DOHH2 (cell line): ENCODE measurements at regions not wholly inside any gene's neighbourhood (a gene's known extent, or its start where the extent isn't known, plus 50 kb on each side); places are given as distances from the start of the nearest gene placed in this dataset.

Source experiments
- H3F3A ChIP-seq: fragments of 200-600 bp; sonication (generic), shearing (Covaris generic); 2 replicates; pipeline ENCODE4 v1.6.0; 2016; ENCODE audit warnings: antibody characterized with exemption, mild to moderate bottlenecking; ENCODE audit not compliant: control insufficient read depth, insufficient read depth
- H3K27ac ChIP-seq: fragments of 200-600 bp; sonication (generic); 2 replicates; pipeline ENCODE4 v1.5.1; 2014; ENCODE audit warnings: low read depth, mild to moderate bottlenecking, low read length, moderate library complexity
- H3K27me3 ChIP-seq: fragments of 200-600 bp; sonication (generic); 2 replicates; pipeline ENCODE4 v1.6.1; 2014; ENCODE audit warnings: mild to moderate bottlenecking, low read length, mixed read lengths; ENCODE audit not compliant: control insufficient read depth
- H3K36me3 ChIP-seq: fragments of 200-600 bp; sonication (generic); 2 replicates; pipeline ENCODE4 v1.6.1; 2014; ENCODE audit warnings: mild to moderate bottlenecking, low read length, moderate library complexity, mixed read lengths; ENCODE audit not compliant: control insufficient read depth
- H3K4me1 ChIP-seq: fragments of 200-600 bp; sonication (generic); 2 replicates; pipeline ENCODE4 v1.6.1; 2014; ENCODE audit warnings: mild to moderate bottlenecking, low read length, mixed read lengths; ENCODE audit not compliant: control insufficient read depth
- H3K4me2 ChIP-seq: fragments of 200-600 bp; sonication (generic); 2 replicates; pipeline ENCODE4 v1.6.0; 2014; ENCODE audit warnings: mild to moderate bottlenecking, low read length, moderate library complexity
- H3K4me3 ChIP-seq: fragments of 200-600 bp; sonication (generic); 2 replicates; pipeline ENCODE4 v1.5.1; 2014; ENCODE audit warnings: mild to moderate bottlenecking, low read length, mixed read lengths
- H3K79me2 ChIP-seq: fragments of 200-600 bp; sonication (generic); 2 replicates; pipeline ENCODE4 v1.6.1; 2014; ENCODE audit warnings: mild to moderate bottlenecking, low read length, mixed read lengths; ENCODE audit not compliant: control insufficient read depth
- H3K9me2 ChIP-seq: fragments of 200-600 bp; sonication (generic); replicated peaks from 2 replicates; pipeline ENCODE4 v1.6.1; 2014; ENCODE audit warnings: mild to moderate bottlenecking, low read length, mixed read lengths; ENCODE audit not compliant: control insufficient read depth
- H3K9me3 ChIP-seq: fragments of 200-600 bp; sonication (generic); 2 replicates; pipeline ENCODE4 v1.6.1; 2014; ENCODE audit warnings: antibody characterized with exemption, low read length, mixed read lengths; ENCODE audit not compliant: control insufficient read depth, insufficient read depth
- H4K20me1 ChIP-seq: fragments of 200-600 bp; sonication (generic); 2 replicates; pipeline ENCODE4 v1.6.0; 2014; ENCODE audit warnings: low read depth, mild to moderate bottlenecking, antibody characterized with exemption, low read length, moderate library complexity; ENCODE audit not compliant: control insufficient read depth, insufficient read depth
- CTCF ChIP-seq: fragments of 200-600 bp; sonication (generic); IDR thresholded peaks from one replicate; pipeline ENCODE4 v1.5.1; 2014; ENCODE audit warnings: antibody characterized with exemption, mild to moderate bottlenecking, low read depth, low read length; ENCODE audit not compliant: poor library complexity, severe bottlenecking
- EZH2phosphoT487 ChIP-seq: fragments of 200-600 bp; sonication (generic); IDR thresholded peaks from 2 replicates; pipeline ENCODE4 v1.6.1; 2017; ENCODE audit warnings: borderline replicate concordance, mild to moderate bottlenecking, antibody characterized with exemption, low read length, moderate library complexity, mixed read lengths

GRCh38 chr2:175688243-175688642 lies 313.8 kb downstream of the LNPK start:
- Histone ChIP-seq H4K20me1 (no peaks in the 10 kb centered on the region), H3K27me3 (peaks cover 5% of the 10 kb centered on the region), H3F3A (no peaks in the 10 kb centered on the region), H3K9me3 (no peaks in the 10 kb centered on the region), H3K4me2 (no peak overlapping the region), H3K4me3 (no peak overlapping the region), H3K27ac (no peak overlapping the region), H3K79me2 (no peaks in the 10 kb centered on the region), H3K36me3 (no peaks in the 10 kb centered on the region), H3K9me2 (no peaks in the 10 kb centered on the region), H3K4me1 (no peaks in the 10 kb centered on the region)
- TF ChIP-seq EZH2phosphoT487 (no peak), CTCF (no peak)

GRCh38 chr2:175687465-175687864 lies 314.6 kb downstream of the LNPK start:
- H3K9me3 ChIP-seq, result no peaks in the 10 kb centered on the region
- no peak overlapping the region for H3K4me2 ChIP-seq
- H3F3A ChIP-seq, result no peaks in the 10 kb centered on the region
- H3K4me1 ChIP-seq, result no peaks in the 10 kb centered on the region
- H3K79me2 ChIP-seq, result no peaks in the 10 kb centered on the region
- TF ChIP-seq EZH2phosphoT487 (no peak), CTCF (no peak)
- no peak overlapping the region for H3K27ac ChIP-seq
- no peaks in the 10 kb centered on the region for H3K36me3 ChIP-seq
- no peaks in the 10 kb centered on the region for H4K20me1 ChIP-seq
- H3K27me3 ChIP-seq, result peaks cover 5% of the 10 kb centered on the region
- H3K4me3 ChIP-seq, result no peak overlapping the region
- no peaks in the 10 kb centered on the region for H3K9me2 ChIP-seq

GRCh38 chr2:175686002-175686401 lies 316.1 kb downstream of the LNPK start:
- H3K4me3 ChIP-seq, result no peak overlapping the region
- H3K27me3 ChIP-seq, result peaks cover 5% of the 10 kb centered on the region
- H3K9me2 ChIP-seq, result no peaks in the 10 kb centered on the region
- H3K4me2 ChIP-seq, result no peak overlapping the region
- H3K36me3 ChIP-seq, result no peaks in the 10 kb centered on the region
- H3K9me3 ChIP-seq, result no peaks in the 10 kb centered on the region
- no peak for TF ChIP-seq EZH2phosphoT487
- TF ChIP-seq CTCF, result no peak
- H3K79me2 ChIP-seq, result no peaks in the 10 kb centered on the region
- no peaks in the 10 kb centered on the region for H4K20me1 ChIP-seq
- H3K4me1 ChIP-seq, result no peaks in the 10 kb centered on the region
- no peaks in the 10 kb centered on the region for H3F3A ChIP-seq
- no peak overlapping the region for H3K27ac ChIP-seq

- Histone ChIP-seq H4K20me1 (no peaks in the 10 kb centered on the region), H3K36me3 (no peaks in the 10 kb centered on the region), H3K4me3 (no peak overlapping the region), H3K27me3 (peaks cover 5% of the 10 kb centered on the region), H3K4me1 (no peaks in the 10 kb centered on the region), H3K9me3 (no peaks in the 10 kb centered on the region), H3F3A (no peaks in the 10 kb centered on the region), H3K79me2 (no peaks in the 10 kb centered on the region), H3K9me2 (no peaks in the 10 kb centered on the region), H3K27ac (no peak overlapping the region), H3K4me2 (no peak overlapping the region)
- TF ChIP-seq EZH2phosphoT487, result no peak
Measured at GRCh38 chr2:175684466-175684865, 317.6 kb downstream of the LNPK start.
